Activated CD8-positive, alpha-beta T cell treated with anti-CD3 and anti-CD28 coated beads for 36 hours (primary cell): ENCODE measurements at regions not wholly inside any gene's neighbourhood (a gene's known extent, or its start where the extent isn't known, plus 50 kb on each side); places are given as distances from the start of the nearest gene placed in this dataset.
A peak's percentile ranks its signal among the peaks of the same experiment; 100 is the strongest.

Experiments
- ATAC-seq: fragments of 200-7000 bp; cut with Tn5 transposase; one replicate; pipeline ENCODE4 v1.10.0; 2021; ENCODE audit warnings: mild to moderate bottlenecking, moderate library complexity
- CTCF ChIA-PET: fragments of 350-600 bp; sonication (Branson Sonifier 250); formaldehyde crosslinking; loops from one replicate; lab custom pipeline; 2021; ENCODE audit warnings: antibody characterized with exemption; lab: Charles Lee
- POLR2A ChIA-PET: fragments of 350-600 bp; sonication (Branson Sonifier 250); formaldehyde crosslinking; loops from one replicate; lab custom pipeline; 2021; ENCODE audit warnings: antibody characterized with exemption; lab: Charles Lee
- DNase-seq: peaks from one replicate; pipeline ENCODE4 v3.0.0-alpha.2; 2020
- H3K27ac Mint-ChIP-seq: one replicate; pipeline ENCODE4 v1.8.0; 2021; ENCODE audit warnings: mild to moderate bottlenecking, mixed read lengths
- H3K27me3 Mint-ChIP-seq: one replicate; pipeline ENCODE4 v1.8.0; 2021; ENCODE audit warnings: mixed read lengths
- H3K36me3 Mint-ChIP-seq: one replicate; pipeline ENCODE4 v1.8.0; 2021; ENCODE audit warnings: low read depth, mixed read lengths
- H3K4me1 Mint-ChIP-seq: one replicate; pipeline ENCODE4 v1.8.0; 2021; ENCODE audit warnings: low read depth, mixed read lengths
- H3K4me3 Mint-ChIP-seq: one replicate; pipeline ENCODE4 v1.8.0; 2021; ENCODE audit warnings: mild to moderate bottlenecking, moderate library complexity, mixed read lengths
- H3K9me3 Mint-ChIP-seq: one replicate; pipeline ENCODE4 v1.8.0; 2021; ENCODE audit warnings: mixed read lengths
- CTCF ChIP-seq: fragments of 200-600 bp; IDR thresholded peaks from one replicate; pipeline ENCODE4 v1.8.0; 2022; ENCODE audit warnings: antibody characterized with exemption, mild to moderate bottlenecking
- intact Hi-C: fragments of 100-400 bp; cut with micrococcal nuclease; formaldehyde crosslinking; loops from one replicate; pipeline ENCODE4 v1.10.0; 2022

- TF ChIP-seq CTCF = no peak
- Mint-ChIP-seq H3K27ac (no peak overlapping the region), H3K4me3 (no peak overlapping the region), H3K9me3 (no peaks in the 10 kb centered on the region), H3K36me3 (no peaks in the 10 kb centered on the region), H3K27me3 (peaks cover 1% of the 10 kb centered on the region), H3K4me1 (peaks cover 2% of the 10 kb centered on the region)
- no peak for ATAC-seq
- ChIA-PET POLR2A (no interaction called here), CTCF (interaction anchor here (1.2 to 2.3 kb wide), 5 partner anchors 24 to 712 kb away, joined by 3 to 10 read pairs (median 7); no protein-coding TSS in a partner anchor)
- DNase-seq = no peak
- intact Hi-C loops = no loop called here
Measured at GRCh38 chr12:11482955-11483354, 87.6 kb upstream of the PRB2 start.

- H3K27ac Mint-ChIP-seq = no peak overlapping the region
- peaks cover 2% of the 10 kb centered on the region for H3K4me1 Mint-ChIP-seq
- CTCF ChIA-PET = interaction anchor here (0.6 to 4.9 kb wide), 39 partner anchors 9 to 1444 kb away, joined by 3 to 69 read pairs (median 4); no protein-coding TSS in a partner anchor
- intact Hi-C loops = loop anchor here (2.0 kb wide), 2 partner anchors 258 to 716 kb away; no protein-coding TSS in a partner anchor
- peak; percentile 99 for TF ChIP-seq CTCF
- peak; percentile 95 for ATAC-seq
- H3K4me3 Mint-ChIP-seq = no peak overlapping the region
- POLR2A ChIA-PET = interaction anchor here (0.6 kb wide), 1 partner anchor 1194 kb away, joined by 4 read pairs; no protein-coding TSS in a partner anchor
- peak; percentile 89 for DNase-seq
- H3K36me3 Mint-ChIP-seq = no peaks in the 10 kb centered on the region
- H3K9me3 Mint-ChIP-seq = no peaks in the 10 kb centered on the region
- H3K27me3 Mint-ChIP-seq = no peaks in the 10 kb centered on the region
Measured at GRCh38 chr12:11486623-11487444, 91.5 kb upstream of the PRB2 start.

- intact Hi-C loops = no loop called here
- Mint-ChIP-seq H3K27me3 (peaks cover 22% of the 10 kb centered on the region), H3K27ac (no peak overlapping the region), H3K4me1 (peaks cover 4% of the 10 kb centered on the region), H3K36me3 (no peaks in the 10 kb centered on the region), H3K9me3 (no peaks in the 10 kb centered on the region), H3K4me3 (no peak overlapping the region)
- CTCF ChIA-PET = interaction anchor here (0.7 to 1.1 kb wide), 4 partner anchors 10 to 537 kb away, joined by 3 to 4 read pairs (median 4); no protein-coding TSS in a partner anchor
- DNase-seq (no peak), ATAC-seq (no peak)
- TF ChIP-seq CTCF = no peak
- POLR2A ChIA-PET = no interaction called here
Measured at GRCh38 chr12:11496157-11496851, 100.9 kb upstream of the PRB2 start.

- no peak for ATAC-seq
- peaks cover 31% of the 10 kb centered on the region for H3K27me3 Mint-ChIP-seq
Measured at GRCh38 chr12:11497438-11497837, 102.1 kb upstream of the PRB2 start.

More at GRCh38 chr12:11497438-11497837, 102.1 kb upstream of the PRB2 start:
- ChIA-PET POLR2A (no interaction called here), CTCF (no interaction called here)
- Mint-ChIP-seq H3K9me3 (no peaks in the 10 kb centered on the region), H3K27ac (no peak overlapping the region), H3K4me3 (no peak overlapping the region), H3K4me1 (peaks cover 4% of the 10 kb centered on the region), H3K36me3 (no peaks in the 10 kb centered on the region)
- DNase-seq = no peak
- intact Hi-C loops = no loop called here
- no peak for TF ChIP-seq CTCF
